ENCODE measurements at regions not wholly inside any gene's neighbourhood (a gene's known extent, or its start where the extent isn't known, plus 50 kb on each side); places are given as distances from the start of the nearest gene placed in this dataset.

GRCh38 chr10:2641028-2641427, 426.3 kb upstream of the PFKP start:
- DNase-seq: no peak

GRCh38 chr10:2633630-2634029, 433.7 kb upstream of the PFKP start:
- no peak for DNase-seq

GRCh38 chr10:2631557-2632205, 435.7 kb upstream of the PFKP start:
- no peak for DNase-seq

GRCh38 chr10:2628705-2629104, 438.6 kb upstream of the PFKP start:
- DNase-seq: no peak

GRCh38 chr10:2627969-2628368, 439.4 kb upstream of the PFKP start:
- no peak for DNase-seq

- DNase-seq: no peak
Observed at GRCh38 chr10:2625094-2625493, 442.3 kb upstream of the PFKP start.

- DNase-seq: no peak
Observed at GRCh38 chr10:2623675-2624274, 443.6 kb upstream of the PFKP start.

- no peak for DNase-seq
Observed at GRCh38 chr10:2620827-2621521, 446.4 kb upstream of the PFKP start.

GRCh38 chr10:2619916-2620315, 447.4 kb upstream of the PFKP start:
- no peak for DNase-seq

GRCh38 chr10:2619472-2619871, 447.9 kb upstream of the PFKP start:
- no peak for DNase-seq

- no peak for DNase-seq
Observed at GRCh38 chr10:2618690-2619089, 448.7 kb upstream of the PFKP start.

- DNase-seq: no peak
Observed at GRCh38 chr10:2616215-2616614, 451.1 kb upstream of the PFKP start.

GRCh38 chr10:2611603-2612002, 455.7 kb upstream of the PFKP start:
- DNase-seq: no peak

- peak in 1 of 51 donors; percentile 7 for DNase-seq
Observed at GRCh38 chr10:2610946-2611345, 456.4 kb upstream of the PFKP start.

- DNase-seq: no peak
Observed at GRCh38 chr10:2604891-2605290, 462.5 kb upstream of the PFKP start.

- no peak for DNase-seq
Observed at GRCh38 chr10:2599571-2599970, 467.8 kb upstream of the PFKP start.

- DNase-seq: no peak
Observed at GRCh38 chr10:2592360-2593160, 474.8 kb upstream of the PFKP start.

GRCh38 chr10:2589196-2589595, 478.2 kb upstream of the PFKP start:
- no peak for DNase-seq

- no peak for DNase-seq
Observed at GRCh38 chr10:2584385-2584784, 483.0 kb upstream of the PFKP start.

GRCh38 chr10:2576892-2577291, 490.5 kb upstream of the PFKP start:
- no peak for DNase-seq

- no peak for DNase-seq
Observed at GRCh38 chr10:2575460-2575859, 491.9 kb upstream of the PFKP start.

- DNase-seq: no peak
Observed at GRCh38 chr10:2572611-2573010, 494.7 kb upstream of the PFKP start.

Data from hypothalamus (tissue), 51 donors.